H1 (cell line): ENCODE measurements at regions not wholly inside any gene's neighbourhood (a gene's known extent, or its start where the extent isn't known, plus 50 kb on each side); places are given as distances from the start of the nearest gene placed in this dataset. TPM values are rescaled to one million over a fixed set of nuclear protein-coding genes. Genes with fewer than 3 reads are reported as not detected.

Experiments
- CTCF ChIA-PET: fragments of 300-600 bp; sonication (Branson Sonifier 250); formaldehyde crosslinking; loops from one replicate; lab custom pipeline; 2021; ENCODE audit not compliant: partially characterized antibody; lab: Charles Lee
- POLR2A ChIA-PET: fragments of 300-600 bp; sonication (Branson Sonifier 250); formaldehyde crosslinking; loops from one replicate; lab custom pipeline; 2021; ENCODE audit warnings: inconsistent platforms; ENCODE audit not compliant: partially characterized antibody; lab: Charles Lee
- DNase-seq, 2 experiments: peaks; one replicate each; pipeline versions ENCODE4 v3.0.0 to v3.0.0-alpha.2; 2010 to 2022; ENCODE audit warnings: low spot score in 2 of 2, low read depth in 1 of 2, mixed read lengths in 1 of 2
- FAIRE-seq: peaks from 2 replicates; lab custom pipeline; 2011; peaks lifted over from hg19 to GRCh38; lab: Jason Lieb, UNC
- H2AFZ ChIP-seq: 2 replicates; pipeline ENCODE4 v1.8.1; 2012; ENCODE audit warnings: low read length, inconsistent platforms
- H2AK5ac ChIP-seq: 2 replicates; pipeline ENCODE4 v1.6.1; 2013; ENCODE audit warnings: low read depth, low read length
- H2BK120ac ChIP-seq: replicated peaks from 2 replicates; pipeline ENCODE3; 2013; ENCODE audit warnings: low read depth, low read length, inconsistent platforms
- H2BK12ac ChIP-seq: 2 replicates; pipeline ENCODE4 v1.6.1; 2013; ENCODE audit warnings: low read depth, low read length
- H2BK15ac ChIP-seq: 2 replicates; pipeline ENCODE4 v1.6.1; 2013; ENCODE audit warnings: low read length
- H2BK20ac ChIP-seq: 2 replicates; pipeline ENCODE4 v1.6.1; 2013; ENCODE audit warnings: low read length
- H2BK5ac ChIP-seq: 2 replicates; pipeline ENCODE4 v1.6.1; 2013; ENCODE audit warnings: low read depth, low read length
- H3K14ac ChIP-seq: 2 replicates; pipeline ENCODE4 v1.6.1; 2013; ENCODE audit warnings: inconsistent platforms; ENCODE audit not compliant: insufficient read length
- H3K18ac ChIP-seq: 2 replicates; pipeline ENCODE4 v1.6.1; 2013; ENCODE audit warnings: low read length; ENCODE audit errors: extremely low read depth
- H3K23ac ChIP-seq: 2 replicates; pipeline ENCODE4 v1.6.1; 2013; ENCODE audit warnings: inconsistent platforms; ENCODE audit not compliant: insufficient read length
- H3K23me2 ChIP-seq: 2 replicates; pipeline ENCODE4 v1.6.1; 2013; ENCODE audit warnings: low read depth, low read length
- H3K27ac ChIP-seq: 2 replicates; pipeline ENCODE4 v1.6.1; 2011; ENCODE audit warnings: low read depth, low read length, inconsistent platforms
- H3K27me3 ChIP-seq, 4 experiments: replicated peaks in 1 of 4; 1 replicate in 1 of 4; 2 replicates in 3 of 4; pipeline versions ENCODE4 v1.6.1 to v1.8.1; 2011 to 2013; ENCODE audit warnings: low read length in 3 of 4, mild to moderate bottlenecking in 3 of 4, inconsistent platforms in 2 of 4, mixed read lengths in 2 of 4, moderate library complexity in 1 of 4; ENCODE audit not compliant: control insufficient read depth in 3 of 4, insufficient read depth in 3 of 4; ENCODE audit errors: extremely low read depth in 1 of 4
- H3K36me3 ChIP-seq, 4 experiments: 2 replicates each; pipeline versions ENCODE4 v1.6.1 to v1.8.1; 2011 to 2013; ENCODE audit warnings: mild to moderate bottlenecking in 4 of 4, low read length in 3 of 4, moderate library complexity in 2 of 4, control low read depth in 1 of 4, inconsistent platforms in 1 of 4; ENCODE audit not compliant: insufficient read depth in 4 of 4, control insufficient read depth in 2 of 4
- H3K4ac ChIP-seq: replicated peaks from 2 replicates; pipeline ENCODE3; 2013; ENCODE audit warnings: low read length, low read depth, mixed read lengths, inconsistent platforms; ENCODE audit not compliant: insufficient read length
- H3K4me1 ChIP-seq, 4 experiments: replicated peaks in 1 of 4; 1 replicate in 1 of 4; 2 replicates in 3 of 4; pipeline versions ENCODE4 v1.6.1 to v1.8.1; 2011 to 2013; ENCODE audit warnings: low read length in 3 of 4, inconsistent platforms in 2 of 4, mixed read lengths in 1 of 4; ENCODE audit not compliant: insufficient read depth in 4 of 4, control insufficient read depth in 3 of 4
- H3K4me2 ChIP-seq, 2 experiments: 2 replicates each; pipeline versions ENCODE4 v1.6.1 to v1.8.1; 2011 to 2013; ENCODE audit warnings: low read depth in 2 of 2, low read length in 2 of 2, control low read depth in 1 of 2, inconsistent platforms in 1 of 2, mild to moderate bottlenecking in 1 of 2; ENCODE audit not compliant: insufficient read depth in 1 of 2
- H3K4me3 ChIP-seq, 4 experiments: fragments of 200-600, 300-600 bp in 1 of 4; sonication (generic), shearing (Covaris generic), sonication (Bioruptor Twin) in 1 of 4; 2 replicates each; pipeline versions ENCODE4 v1.5.1 to v1.8.1; 2011 to 2016; ENCODE audit warnings: low read length in 4 of 4, low read depth in 3 of 4, control low read depth in 2 of 4, inconsistent platforms in 2 of 4, mild to moderate bottlenecking in 2 of 4, mixed read lengths in 1 of 4, moderate library complexity in 1 of 4; ENCODE audit not compliant: insufficient read depth in 2 of 4; ENCODE audit errors: extremely low read depth in 1 of 4
- H3K56ac ChIP-seq: replicated peaks from 2 replicates; pipeline ENCODE3; 2013; ENCODE audit warnings: low read depth, mild to moderate bottlenecking, mixed read lengths, low read length, inconsistent platforms; ENCODE audit not compliant: insufficient read length
- H3K79me1 ChIP-seq: 2 replicates; pipeline ENCODE4 v1.6.1; 2013; ENCODE audit warnings: low read depth, low read length, control low read depth
- H3K79me2 ChIP-seq, 2 experiments: 2 replicates each; pipeline versions ENCODE4 v1.6.1 to v1.8.1; 2012 to 2013; ENCODE audit warnings: low read length in 2 of 2, mild to moderate bottlenecking in 2 of 2, inconsistent platforms in 1 of 2; ENCODE audit not compliant: insufficient read depth in 2 of 2, control insufficient read depth in 1 of 2
- H3K9ac ChIP-seq, 4 experiments: replicated peaks in 1 of 4; 1 replicate in 1 of 4; 2 replicates in 3 of 4; pipeline versions ENCODE4 v1.6.1 to v1.8.1; 2011 to 2013; ENCODE audit warnings: low read depth in 3 of 4, low read length in 3 of 4, control low read depth in 2 of 4, mild to moderate bottlenecking in 2 of 4, moderate library complexity in 2 of 4, inconsistent platforms in 1 of 4; ENCODE audit errors: extremely low read depth in 1 of 4
- H3K9me3 ChIP-seq, 2 experiments: 2 replicates each; pipeline versions ENCODE4 v1.6.1 to v1.8.1; 2012 to 2013; ENCODE audit warnings: mild to moderate bottlenecking in 2 of 2, moderate library complexity in 2 of 2, control low read depth in 1 of 2, inconsistent platforms in 1 of 2, low read depth in 1 of 2, low read length in 1 of 2, mixed read lengths in 1 of 2; ENCODE audit not compliant: insufficient read depth in 2 of 2
- H4K20me1 ChIP-seq, 2 experiments: replicated peaks in 1 of 2; 2 replicates each; pipeline versions ENCODE3 to v1.8.1; 2011 to 2013; ENCODE audit warnings: inconsistent platforms in 2 of 2, low read length in 2 of 2, mild to moderate bottlenecking in 1 of 2; ENCODE audit not compliant: insufficient read depth in 2 of 2, control insufficient read depth in 1 of 2
- H4K5ac ChIP-seq: 2 replicates; pipeline ENCODE4 v1.6.1; 2013; ENCODE audit warnings: low read length, low read depth, mixed read lengths, inconsistent platforms; ENCODE audit not compliant: insufficient read length
- H4K8ac ChIP-seq: 2 replicates; pipeline ENCODE4 v1.8.0; 2013; ENCODE audit warnings: mild to moderate bottlenecking, moderate library complexity, low read length, inconsistent platforms; ENCODE audit not compliant: insufficient read depth; ENCODE audit errors: extremely low read depth
- H4K91ac ChIP-seq: replicated peaks from 2 replicates; pipeline ENCODE3; 2013; ENCODE audit warnings: low read length, mixed read lengths, inconsistent platforms; ENCODE audit not compliant: insufficient read length
- SIN3A ChIP-seq, 2 experiments: IDR thresholded peaks in 1 of 2; conservative IDR thresholded peaks in 1 of 2; 2 replicates each; pipeline ENCODE4 v1.6.1; 2011 to 2012; ENCODE audit warnings: low read length in 2 of 2, improper control_type of control experiment in 1 of 2, low read depth in 1 of 2, mild to moderate bottlenecking in 1 of 2
- SP4 ChIP-seq: IDR thresholded peaks from 2 replicates; pipeline ENCODE4 v1.6.1; 2012; ENCODE audit warnings: low read length, inconsistent platforms
- WGBS, 2 experiments: shearing (Covaris generic) in 1 of 2; methylation state at CpG; one replicate each; pipeline versions ENCODE4 v1.1.6 to v1.1.7; 2013 to 2015; ENCODE audit warnings: low lambda C conversion rate in 2 of 2, mixed read lengths in 2 of 2, inconsistent platforms in 1 of 2, low coverage in 1 of 2, missing lambda C conversion rate in 1 of 2; ENCODE audit not compliant: insufficient replicate concordance in 2 of 2, insufficient coverage in 1 of 2, insufficient read length in 1 of 2; ENCODE audit errors: extremely low coverage in 1 of 2, missing lambda C conversion rate in 1 of 2; 5-methylcytosine and 5-hydroxymethylcytosine counted together
- small RNA-seq: library from polyadenylated mRNA; stranded (forward); fragments of <200 nt; extraction: miRNeasy Mini kit (QIAGEN cat#:217004); gene quantifications from one replicate; pipeline ENCODE3, GENCODE V24; 2013; ENCODE audit not compliant: insufficient read depth

GRCh38 chrX:10106806-10107205 lies 50.0 kb upstream of the CLCN4 start:
- no peaks in the 10 kb centered on the region for H4K20me1 ChIP-seq
- no peaks in the 10 kb centered on the region for H3K9me3 ChIP-seq
- WGBS, 2 experiments = 96% methylated on average over 10 of the region's 10 CpGs; no CpG with 5 or more reads in 1 of the 2 experiments
- H3K79me2 ChIP-seq = no peaks in the 10 kb centered on the region
- DNase-seq = no peak
- ChIA-PET CTCF (interaction anchor here (2.0 kb wide), 1 partner anchor 12 kb away, joined by 7 read pairs; no protein-coding TSS in a partner anchor), POLR2A (no interaction called here)
- no peak overlapping the region for H2AK5ac ChIP-seq
- H3K4ac ChIP-seq = no peak overlapping the region
- H3K18ac ChIP-seq = no peak overlapping the region
- no peak overlapping the region for H2BK5ac ChIP-seq
- no peak overlapping the region for H4K91ac ChIP-seq
- H3K27ac ChIP-seq = no peak overlapping the region
- H2BK20ac ChIP-seq = no peak overlapping the region
- H3K27me3 ChIP-seq = no peaks in the 10 kb centered on the region
- H2AFZ ChIP-seq = no peak overlapping the region
- H3K56ac ChIP-seq = no peak overlapping the region
- H3K23me2 ChIP-seq = no peaks in the 10 kb centered on the region
- no peak overlapping the region for H3K14ac ChIP-seq
- no peak overlapping the region for H3K23ac ChIP-seq
- no peak overlapping the region for H4K5ac ChIP-seq
- no peak overlapping the region for H3K4me2 ChIP-seq
- no peaks in the 10 kb centered on the region for H3K79me1 ChIP-seq
- no peak for FAIRE-seq
- H3K36me3 ChIP-seq = peaks cover 0 to 6% (median 0%) of the 10 kb centered on the region in 4 experiments; a peak in 1 of 8 replicates
- H4K8ac ChIP-seq = no peak overlapping the region
- no peak overlapping the region for H2BK120ac ChIP-seq
- no peak overlapping the region for H2BK15ac ChIP-seq
- peaks cover 0 to 3% (median 0%) of the 10 kb centered on the region in 4 experiments; a peak in 1 of 7 replicates for H3K4me1 ChIP-seq
- no peak overlapping the region for H3K4me3 ChIP-seq
- no peak overlapping the region for H2BK12ac ChIP-seq
- TF ChIP-seq SP4 (no peak), SIN3A (conservative IDR thresholded peaks at IDR 0.05 in 1 of 2, IDR thresholded peaks at IDR 0.05 in 1 of 2; ENCODE audit: low read depth in 1 of 2, low read length in 2 of 2) (no peak)
- no peak overlapping the region for H3K9ac ChIP-seq

Small RNA genes in the stretch of these regions (small RNA-seq; reads per million reads assigned to genes)
- not detected for gene RF00019
